ENCODE measurements at regions not wholly inside any gene's neighbourhood (a gene's known extent, or its start where the extent isn't known, plus 50 kb on each side); places are given as distances from the start of the nearest gene placed in this dataset.

GRCh38 chr5:96283589-96283988, 149.5 kb downstream of the PCSK1 start (continued):
- no peak for TF ChIP-seq RELB (IDR thresholded peaks at IDR 0.05; ENCODE audit: low read depth)
- no peak for TF ChIP-seq MTA3 (IDR thresholded peaks at IDR 0.05; ENCODE audit: borderline replicate concordance, low read length)
- no peak for TF ChIP-seq SUPT20H (IDR thresholded peaks at IDR 0.05; ENCODE audit: borderline replicate concordance, control insufficient read depth, low read depth, low read length)

GRCh38 chr5:96282020-96282419, 151.0 kb downstream of the PCSK1 start:
- Histone ChIP-seq H3K4me2 (ENCODE audit: control insufficient read depth, insufficient read depth) (no peak overlapping the region), H3K79me2 (ENCODE audit: control insufficient read depth, insufficient read depth, low read length) (no peaks in the 10 kb centered on the region), H2AFZ (ENCODE audit: control insufficient read depth, low read depth, low read length) (no peak overlapping the region), H3K4me3 (no peak overlapping the region), H3K4me1 (ENCODE audit: control insufficient read depth, insufficient read depth, low read length) (peaks cover 11% of the 10 kb centered on the region; the same call in 1 of the 2 replicates), H3K36me3 (ENCODE audit: control insufficient read depth in 2 of 2, insufficient read depth in 2 of 2, low read length in 1 of 2) (no peaks in the 10 kb centered on the region), H3K27ac (ENCODE audit: control insufficient read depth, insufficient read depth) (no peak overlapping the region), H3K9ac (ENCODE audit: control insufficient read depth, insufficient read depth, low read length) (no peak overlapping the region), H3K9me3 (replicated peaks; ENCODE audit: control insufficient read depth, insufficient read depth, low read length) (no peaks in the 10 kb centered on the region; the same call in 2 of the 3 replicates), H3K27me3 (replicated peaks in 1 of 2; ENCODE audit: control insufficient read depth in 2 of 2, insufficient read depth in 2 of 2, low read length in 1 of 2) (no peaks in the 10 kb centered on the region), H4K20me1 (ENCODE audit: control insufficient read depth, insufficient read depth) (no peaks in the 10 kb centered on the region)
- SMC1A ChIA-PET (ENCODE audit: uncharacterized antibody, unreplicated experiment): interaction anchor here (1.0 to 1.4 kb wide), 3 partner anchors 9 to 27 kb away, joined by 3 to 4 read pairs (median 3); no protein-coding TSS in a partner anchor
- BruUV-seq (replicated peaks): no TSS peak
- in situ Hi-C loops (cut with MboI) (no loop called here), intact Hi-C loops (cut with micrococcal nuclease; ENCODE audit: unreplicated experiment) (no loop called here)
- TF ChIP-seq PKNOX1 (IDR thresholded peaks at IDR 0.05) (no peak), USF1 (IDR thresholded peaks at IDR 0.05; ENCODE audit: borderline replicate concordance, extremely low read length, insufficient read depth, low read depth, low read length) (no peak), POLR2AphosphoS2 (IDR thresholded peaks at IDR 0.05; ENCODE audit: low read depth, low read length) (no peak), GATAD2B (conservative IDR thresholded peaks at IDR 0.05; ENCODE audit: low read depth) (no peak), GABPA (IDR thresholded peaks at IDR 0.05; ENCODE audit: low read depth) (no peak), ATF2 (IDR thresholded peaks at IDR 0.05; ENCODE audit: low read length) (no peak), REST (IDR thresholded peaks at IDR 0.05; ENCODE audit: low read depth, low read length) (no peak), SMC3 (IDR thresholded peaks at IDR 0.05; ENCODE audit: borderline replicate concordance, low read length) (no peak)
- CTCF ChIA-PET: interaction anchor here (0.7 to 1.5 kb wide), 3 partner anchors 8 to 54 kb away, joined by 3 to 4 read pairs (median 3); no protein-coding TSS in a partner anchor
- POLR2A ChIA-PET: no interaction called here
- WGBS (ENCODE audit: insufficient coverage, insufficient replicate concordance, low lambda C conversion rate, missing lambda C conversion rate): 79% methylated on average over 7 of the region's 8 CpGs
- no peak for FAIRE-seq
- RAD21 ChIA-PET (ENCODE audit: unreplicated experiment): no interaction called here
- no peak for ATAC-seq
- no peak for DNase-seq (ENCODE audit: low read depth, low spot score)
